COR-L47 (cell line): ENCODE measurements at regions not wholly inside any gene's neighbourhood (a gene's known extent, or its start where the extent isn't known, plus 50 kb on each side); places are given as distances from the start of the nearest gene placed in this dataset.

Experiments
- DNase-seq: peaks from one replicate; lab custom pipeline; 2025; lab: John Stamatoyannopoulos, UW

DNA sequence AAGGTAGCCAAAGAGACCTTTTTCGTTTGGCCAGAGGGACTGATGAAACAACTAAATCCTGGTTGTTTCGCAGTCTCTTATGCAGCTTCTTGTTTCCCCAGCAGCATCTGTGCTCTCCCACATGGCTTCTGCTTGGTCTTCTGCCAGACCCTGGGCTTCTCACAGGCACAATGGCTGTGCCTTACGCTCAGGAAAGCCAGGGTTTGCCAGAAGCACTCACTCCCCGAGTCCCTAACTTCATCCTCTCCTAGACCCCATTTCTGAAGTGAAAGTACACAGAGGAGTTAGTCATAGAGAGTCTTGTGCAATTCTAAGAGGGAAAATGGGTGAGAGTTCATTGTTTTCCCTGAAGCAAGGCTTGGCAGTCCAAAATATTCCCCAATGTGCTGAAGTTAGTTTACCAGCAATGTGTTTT is 121.7 kb downstream of the EVX1 start:
- no peak for DNase-seq

GRCh38 chr7:27367179-27367932 is 124.8 kb downstream of the EVX1 start:
- DNase-seq = no peak

DNA sequence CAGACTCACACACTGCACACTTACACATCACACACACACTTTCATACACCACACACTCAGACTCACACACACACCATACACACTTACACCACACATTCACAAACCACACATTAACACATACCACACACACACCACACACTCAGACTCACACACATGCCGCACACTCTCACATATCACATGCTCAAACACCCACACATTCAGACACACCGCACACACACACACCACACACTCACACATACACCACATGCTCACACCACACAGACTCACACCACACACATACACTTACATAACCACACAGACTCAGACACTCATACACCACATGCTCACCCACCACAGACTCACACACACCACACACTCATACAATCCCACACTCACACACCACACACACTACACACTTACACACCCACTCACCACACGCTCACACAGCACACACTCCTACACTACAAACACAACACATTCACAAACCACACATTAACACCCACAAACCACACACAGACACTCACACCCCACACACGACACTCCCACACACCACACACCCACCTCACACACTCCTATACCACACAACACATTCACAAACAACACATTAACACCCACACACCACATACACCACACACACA is 125.4 kb downstream of the EVX1 start:
- no peak for DNase-seq

- DNase-seq = no peak
Measured at GRCh38 chr7:27374958-27375841, 132.6 kb downstream of the EVX1 start.

DNA sequence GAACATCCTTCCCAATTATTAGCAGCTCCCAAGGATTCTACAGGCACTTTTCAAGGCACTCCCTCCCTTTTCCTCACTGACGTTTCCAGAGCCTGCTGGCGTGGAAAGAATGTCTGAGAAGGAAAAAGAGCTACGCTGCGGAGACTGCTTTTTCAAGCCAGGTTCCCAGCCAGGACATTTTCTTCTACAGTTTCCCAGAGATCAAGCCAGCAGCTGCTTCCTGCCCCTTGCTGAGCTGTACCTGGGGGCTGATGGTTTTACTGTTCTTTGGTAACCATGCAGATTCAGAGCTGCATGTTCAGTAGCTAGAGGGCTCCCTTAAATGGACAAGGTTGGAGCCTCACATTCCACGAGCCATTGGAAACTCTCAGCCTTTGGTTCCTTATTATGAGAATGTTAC is 133.4 kb downstream of the EVX1 start:
- DNase-seq = no peak

GRCh38 chr7:27377988-27378387 is 135.4 kb downstream of the EVX1 start:
- no peak for DNase-seq

- DNase-seq = no peak
Measured at GRCh38 chr7:27382307-27382706, 139.7 kb downstream of the EVX1 start.

DNA sequence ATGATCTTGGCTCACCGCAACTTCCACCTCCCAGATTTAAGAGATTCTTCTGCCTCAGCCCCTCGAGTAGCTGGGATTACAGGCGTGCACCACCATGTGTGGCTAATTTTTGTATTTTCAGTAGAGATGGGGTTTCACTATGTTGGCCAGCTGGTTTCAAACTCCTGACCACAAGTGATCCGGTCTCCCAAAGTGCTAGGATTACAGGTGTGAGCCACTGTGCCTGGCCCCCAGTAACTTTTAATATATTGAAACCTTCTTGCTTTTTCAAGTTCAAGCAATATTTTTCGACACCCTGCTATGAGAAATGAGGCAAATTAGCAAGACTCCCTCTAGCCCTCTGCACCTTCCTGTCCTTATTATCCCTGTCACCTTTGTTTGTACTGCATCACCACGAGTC is 144.0 kb downstream of the EVX1 start:
- no peak for DNase-seq

- DNase-seq = no peak
Measured at GRCh38 chr7:27387864-27388263, 145.3 kb downstream of the EVX1 start.

- no peak for DNase-seq
Measured at GRCh38 chr7:27388561-27388960, 146.0 kb downstream of the EVX1 start.

GRCh38 chr7:27389496-27389895 is 146.9 kb downstream of the EVX1 start:
- no peak for DNase-seq

GRCh38 chr7:27392477-27392876 is 149.9 kb downstream of the EVX1 start:
- DNase-seq = no peak

DNA sequence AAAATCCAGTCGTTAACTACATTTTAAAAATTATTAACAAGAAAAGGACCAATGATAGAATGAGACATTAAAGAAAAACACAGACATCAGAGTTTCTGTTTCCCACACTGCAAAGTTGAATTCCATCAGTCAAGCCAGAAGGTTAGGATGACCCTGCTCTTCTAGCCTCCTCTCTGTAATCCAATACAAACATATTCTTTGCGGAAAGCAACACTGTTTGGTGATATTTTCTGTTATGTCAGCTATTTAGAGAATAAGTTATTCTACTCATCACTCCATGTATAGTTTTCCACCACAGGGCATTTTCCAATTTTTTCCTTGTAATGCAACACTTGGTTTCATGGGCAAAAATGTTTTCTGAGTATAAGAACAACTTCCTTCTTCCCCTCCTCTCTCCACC is 152.3 kb downstream of the EVX1 start:
- no peak for DNase-seq

- no peak for DNase-seq
Measured at GRCh38 chr7:27395626-27396025, 153.0 kb downstream of the EVX1 start.

DNA sequence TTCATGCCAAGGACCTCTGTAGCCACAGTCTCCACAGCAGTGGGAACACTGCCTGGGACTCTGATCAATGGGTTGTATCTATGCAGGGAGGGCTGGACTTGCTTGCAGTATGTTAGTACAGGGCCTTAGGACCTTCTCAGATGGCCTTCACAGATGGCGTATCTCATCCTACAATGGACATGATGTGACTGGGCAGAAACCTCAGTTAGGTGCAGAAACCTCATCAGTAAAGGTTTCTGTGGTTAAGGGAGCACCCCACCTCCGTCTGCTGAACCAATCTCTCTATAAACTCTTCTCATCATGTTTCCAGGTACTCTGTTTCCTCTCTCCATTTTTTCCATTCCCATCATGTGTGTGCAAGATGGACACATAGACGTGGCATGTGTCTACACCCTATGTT is 154.9 kb downstream of the EVX1 start:
- no peak for DNase-seq

DNA sequence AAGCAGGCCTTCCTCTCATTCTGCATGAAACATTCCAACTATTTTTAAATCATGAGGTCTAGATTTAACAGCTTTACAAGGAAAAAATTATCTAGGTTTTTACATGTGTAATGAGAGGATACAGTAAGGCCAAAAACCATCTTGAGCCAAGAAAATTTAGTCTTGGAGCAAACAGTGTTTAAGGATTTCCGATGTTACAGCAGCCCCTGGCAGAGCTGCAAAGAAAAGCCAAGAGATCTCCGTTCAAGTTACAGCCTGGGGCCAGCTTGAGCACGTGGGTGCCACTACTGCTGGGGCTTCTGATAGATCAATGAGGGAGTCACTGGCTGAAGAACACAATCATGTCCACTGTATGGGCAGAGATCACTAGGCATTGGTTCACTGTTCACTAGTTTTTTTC is 156.2 kb downstream of the EVX1 start:
- DNase-seq = no peak

- no peak for DNase-seq
Measured at GRCh38 chr7:27399791-27400567, 157.4 kb downstream of the EVX1 start.

GRCh38 chr7:27405780-27406179 is 163.2 kb downstream of the EVX1 start:
- no peak for DNase-seq

GRCh38 chr7:27409311-27409710 is 166.7 kb downstream of the EVX1 start:
- no peak for DNase-seq

DNA sequence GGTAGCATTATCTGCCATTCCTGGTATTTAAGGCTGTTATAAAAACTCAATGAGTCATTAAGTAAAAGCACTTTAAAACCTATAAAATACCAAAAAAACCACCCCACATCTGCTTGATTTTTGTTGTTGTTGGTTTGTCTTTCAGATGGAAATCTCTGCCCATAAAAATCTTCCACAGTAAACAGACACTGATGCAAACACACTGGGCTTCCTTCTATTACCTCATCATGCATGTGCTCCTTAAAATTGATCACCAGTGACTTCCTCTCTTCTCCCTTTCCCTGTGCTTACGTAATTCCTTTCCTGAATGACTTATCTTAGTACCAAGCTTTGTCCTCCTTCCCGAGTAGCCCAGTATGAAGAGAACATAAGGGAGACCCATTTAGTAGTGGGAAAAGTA is 167.2 kb downstream of the EVX1 start:
- no peak for DNase-seq

GRCh38 chr7:27410812-27411544 is 168.4 kb downstream of the EVX1 start:
- no peak for DNase-seq
